Neural crest cell (in vitro differentiated cells): ENCODE measurements at regions not wholly inside any gene's neighbourhood (a gene's known extent, or its start where the extent isn't known, plus 50 kb on each side); places are given as distances from the start of the nearest gene placed in this dataset.

Experiments
- DNase-seq: peaks from one replicate; pipeline ENCODE4 v3.0.0; 2021; ENCODE audit warnings: low read depth, mixed read lengths, low spot score
- H3K27ac Mint-ChIP-seq: one replicate; pipeline ENCODE4 v1.8.0; 2021; ENCODE audit warnings: mild to moderate bottlenecking, mixed read lengths; ENCODE audit not compliant: unreplicated experiment
- H3K27me3 Mint-ChIP-seq: 2 replicates; pipeline ENCODE4 v1.8.0; 2021; ENCODE audit warnings: low read depth, mild to moderate bottlenecking, mixed read lengths
- H3K36me3 Mint-ChIP-seq: 2 replicates; pipeline ENCODE4 v1.8.0; 2021; ENCODE audit warnings: low read depth, mild to moderate bottlenecking, mixed read lengths
- H3K4me1 Mint-ChIP-seq: 2 replicates; pipeline ENCODE4 v1.8.0; 2021; ENCODE audit warnings: mixed read lengths
- H3K4me3 Mint-ChIP-seq: one replicate; pipeline ENCODE4 v1.8.0; 2021; ENCODE audit warnings: mild to moderate bottlenecking, mixed read lengths
- H3K9me3 Mint-ChIP-seq: 2 replicates; pipeline ENCODE4 v1.8.0; 2021; ENCODE audit warnings: mixed read lengths
- CTCF ChIP-seq: fragments of 200-600 bp; sonication (generic); conservative IDR thresholded peaks from 2 replicates; pipeline ENCODE4 v1.5.0; 2021; ENCODE audit warnings: antibody characterized with exemption, mild to moderate bottlenecking

- Mint-ChIP-seq H3K4me3 (no peak overlapping the region), H3K27ac (no peak overlapping the region), H3K36me3 (no peaks in the 10 kb centered on the region), H3K9me3 (peaks cover 10% of the 10 kb centered on the region), H3K27me3 (no peaks in the 10 kb centered on the region), H3K4me1 (peaks cover 8% of the 10 kb centered on the region)
- no peak for DNase-seq
- no peak for TF ChIP-seq CTCF
Measured at GRCh38 chr2:8421658-8422449, 260.0 kb upstream of the ID2 start.

DNA sequence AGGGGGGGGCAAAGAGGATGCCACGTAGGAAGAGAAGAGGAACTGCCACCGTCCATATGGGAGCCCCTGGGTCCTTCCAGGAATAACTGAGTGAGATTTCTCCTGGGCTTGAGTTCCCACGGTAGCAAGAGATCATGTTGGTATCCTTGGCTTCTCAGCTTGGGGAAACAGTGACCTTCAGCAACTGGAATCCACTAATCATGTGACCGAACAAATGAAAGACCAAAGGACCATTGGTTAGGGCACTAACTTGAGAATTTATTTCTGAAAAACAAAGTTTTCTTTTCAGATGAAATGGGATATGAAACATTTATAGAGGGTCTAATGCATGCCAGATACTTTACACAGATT is 259.4 kb upstream of the ID2 start:
- Mint-ChIP-seq H3K9me3 (peaks cover 10% of the 10 kb centered on the region), H3K4me1 (peaks cover 8% of the 10 kb centered on the region), H3K36me3 (no peaks in the 10 kb centered on the region), H3K4me3 (no peak overlapping the region), H3K27me3 (no peaks in the 10 kb centered on the region), H3K27ac (no peak overlapping the region)
- DNase-seq: no peak
- TF ChIP-seq CTCF: no peak

GRCh38 chr2:8424997-8425900 is 256.6 kb upstream of the ID2 start:
- no peaks in the 10 kb centered on the region for H3K27me3 Mint-ChIP-seq
- no peak overlapping the region for H3K4me3 Mint-ChIP-seq
- no peak overlapping the region for H3K27ac Mint-ChIP-seq
- DNase-seq: no peak
- H3K36me3 Mint-ChIP-seq: no peaks in the 10 kb centered on the region
- TF ChIP-seq CTCF: no peak
- peaks cover 5% of the 10 kb centered on the region for H3K4me1 Mint-ChIP-seq
- H3K9me3 Mint-ChIP-seq: peaks cover 10% of the 10 kb centered on the region

GRCh38 chr2:8426550-8426949 is 255.3 kb upstream of the ID2 start:
- peaks cover 5% of the 10 kb centered on the region for H3K4me1 Mint-ChIP-seq
- no peaks in the 10 kb centered on the region for H3K36me3 Mint-ChIP-seq
- TF ChIP-seq CTCF: no peak
- no peak overlapping the region for H3K4me3 Mint-ChIP-seq
- no peaks in the 10 kb centered on the region for H3K27me3 Mint-ChIP-seq
- H3K9me3 Mint-ChIP-seq: peaks cover 13% of the 10 kb centered on the region
- no peak overlapping the region for H3K27ac Mint-ChIP-seq
- no peak for DNase-seq

- Mint-ChIP-seq H3K27ac (no peak overlapping the region), H3K9me3 (peaks cover 13% of the 10 kb centered on the region), H3K36me3 (no peaks in the 10 kb centered on the region), H3K4me1 (peaks cover 5% of the 10 kb centered on the region), H3K27me3 (no peaks in the 10 kb centered on the region), H3K4me3 (no peak overlapping the region)
- no peak for DNase-seq
- TF ChIP-seq CTCF: no peak
Measured at GRCh38 chr2:8427211-8427610, 254.6 kb upstream of the ID2 start.
